HFFc6 (cell line): ENCODE measurements at regions not wholly inside any gene's neighbourhood (a gene's known extent, or its start where the extent isn't known, plus 50 kb on each side); places are given as distances from the start of the nearest gene placed in this dataset.

Source experiments
- DNase-seq: peaks from one replicate; pipeline ENCODE4 v3.0.0-alpha.2; 2018
- H3K27ac Mint-ChIP-seq: 2 replicates; pipeline ENCODE4 v1.8.0; 2020; ENCODE audit warnings: mild to moderate bottlenecking, mixed read lengths
- H3K27me3 Mint-ChIP-seq: 2 replicates; pipeline ENCODE4 v1.8.0; 2021; ENCODE audit warnings: mild to moderate bottlenecking, moderate library complexity, mixed read lengths; ENCODE audit not compliant: insufficient read depth
- H3K36me3 Mint-ChIP-seq: 2 replicates; pipeline ENCODE4 v1.8.0; 2021; ENCODE audit warnings: low read depth, mixed read lengths
- H3K4me1 Mint-ChIP-seq: 2 replicates; pipeline ENCODE4 v1.8.0; 2020; ENCODE audit warnings: low read depth, mixed read lengths
- H3K4me3 Mint-ChIP-seq: 2 replicates; pipeline ENCODE4 v1.8.0; 2020; ENCODE audit warnings: mild to moderate bottlenecking, moderate library complexity, mixed read lengths
- H3K9me3 Mint-ChIP-seq: 2 replicates; pipeline ENCODE4 v1.8.0; 2020; ENCODE audit warnings: mild to moderate bottlenecking, mixed read lengths
- TF ChIP-seq, protein P1 (sequence below): fragments of 200-600 bp; sonication (generic); IDR thresholded peaks from 2 replicates; pipeline ENCODE4 v1.5.0; 2021; ENCODE audit warnings: antibody characterized with exemption, mild to moderate bottlenecking

DNA sequence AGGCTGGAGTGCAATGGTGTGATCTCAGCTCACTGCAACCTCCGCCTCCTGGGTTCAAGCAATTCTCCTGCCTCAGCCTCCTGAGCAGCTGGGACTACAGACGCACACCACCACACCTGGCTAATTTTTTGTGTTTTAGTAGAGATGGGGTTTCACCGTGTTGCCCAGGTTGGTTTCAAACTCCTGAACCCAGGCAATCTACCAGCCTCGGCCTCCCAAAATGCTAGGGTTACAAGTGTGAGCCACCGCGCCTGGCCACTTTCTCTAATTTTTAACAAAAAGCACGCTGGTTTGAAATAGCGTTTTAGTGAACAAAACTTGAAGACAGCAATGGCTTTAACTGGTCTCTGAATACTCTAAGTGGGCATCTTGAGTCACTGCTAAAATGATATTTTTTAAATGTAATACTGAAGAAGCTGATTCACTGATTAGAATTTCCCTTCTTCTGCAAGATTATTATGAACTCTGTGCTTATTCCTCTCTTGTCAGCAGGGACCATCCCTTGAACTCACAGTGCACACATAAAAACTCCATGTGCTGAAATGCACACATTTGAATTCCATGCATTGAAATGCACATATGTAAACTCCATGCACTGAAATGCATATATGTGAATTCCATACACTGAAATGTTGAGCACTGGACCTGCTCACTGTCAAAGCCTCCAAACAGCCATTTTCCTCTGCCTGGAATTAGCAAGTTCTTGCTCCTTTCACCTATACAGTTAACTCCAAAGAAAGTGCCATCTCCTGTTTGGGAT is 1411.5 kb upstream of the ACVR2A start:
- Mint-ChIP-seq H3K4me1 (no peaks in the 10 kb centered on the region), H3K9me3 (peaks cover 13% of the 10 kb centered on the region; the same call in 1 of the 2 replicates), H3K4me3 (no peak overlapping the region)

DNA sequence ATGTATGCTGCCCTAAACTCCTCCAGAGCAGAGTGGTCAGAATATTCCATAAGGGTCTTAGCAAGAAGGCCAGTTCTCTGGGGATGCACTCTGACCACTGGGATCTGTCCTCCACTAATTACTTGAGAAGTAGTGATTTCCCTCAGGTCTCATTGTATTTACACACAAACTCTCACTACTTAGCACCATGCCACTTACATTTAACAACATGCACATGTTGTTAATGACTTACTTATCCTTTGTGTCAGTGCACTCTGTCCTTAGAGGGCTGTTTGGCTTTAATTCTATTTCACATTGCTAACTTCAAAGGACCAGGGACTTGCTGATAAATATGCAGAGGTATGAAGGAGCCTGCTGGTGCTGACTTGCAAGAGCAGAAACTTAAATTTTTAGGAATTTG is 1415.5 kb upstream of the ACVR2A start:
- H3K27me3 Mint-ChIP-seq = peaks cover 2% of the 10 kb centered on the region; the same call in 1 of the 2 replicates
- H3K36me3 Mint-ChIP-seq = no peaks in the 10 kb centered on the region
- H3K4me1 Mint-ChIP-seq = no peaks in the 10 kb centered on the region
- no peak overlapping the region for H3K4me3 Mint-ChIP-seq
- DNase-seq = no peak
- H3K9me3 Mint-ChIP-seq = peaks cover 5% of the 10 kb centered on the region; the same call in 1 of the 2 replicates
- H3K27ac Mint-ChIP-seq = no peak overlapping the region
- TF ChIP-seq, protein P1, sequence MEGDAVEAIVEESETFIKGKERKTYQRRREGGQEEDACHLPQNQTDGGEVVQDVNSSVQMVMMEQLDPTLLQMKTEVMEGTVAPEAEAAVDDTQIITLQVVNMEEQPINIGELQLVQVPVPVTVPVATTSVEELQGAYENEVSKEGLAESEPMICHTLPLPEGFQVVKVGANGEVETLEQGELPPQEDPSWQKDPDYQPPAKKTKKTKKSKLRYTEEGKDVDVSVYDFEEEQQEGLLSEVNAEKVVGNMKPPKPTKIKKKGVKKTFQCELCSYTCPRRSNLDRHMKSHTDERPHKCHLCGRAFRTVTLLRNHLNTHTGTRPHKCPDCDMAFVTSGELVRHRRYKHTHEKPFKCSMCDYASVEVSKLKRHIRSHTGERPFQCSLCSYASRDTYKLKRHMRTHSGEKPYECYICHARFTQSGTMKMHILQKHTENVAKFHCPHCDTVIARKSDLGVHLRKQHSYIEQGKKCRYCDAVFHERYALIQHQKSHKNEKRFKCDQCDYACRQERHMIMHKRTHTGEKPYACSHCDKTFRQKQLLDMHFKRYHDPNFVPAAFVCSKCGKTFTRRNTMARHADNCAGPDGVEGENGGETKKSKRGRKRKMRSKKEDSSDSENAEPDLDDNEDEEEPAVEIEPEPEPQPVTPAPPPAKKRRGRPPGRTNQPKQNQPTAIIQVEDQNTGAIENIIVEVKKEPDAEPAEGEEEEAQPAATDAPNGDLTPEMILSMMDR = no peak

More for the DNA sequence above, 1411.5 kb upstream of the ACVR2A start:
- no peak overlapping the region for H3K27ac Mint-ChIP-seq
- no peaks in the 10 kb centered on the region for H3K36me3 Mint-ChIP-seq
- TF ChIP-seq, protein P1 = no peak
- no peak for DNase-seq
- 0 out of 2 replicates have a peak, but pooled peaks cover 2% of the 10 kb centered on the region for H3K27me3 Mint-ChIP-seq

GRCh38 chr2:146417942-146418341 is 1426.9 kb upstream of the ACVR2A start:
- no peaks in the 10 kb centered on the region for H3K4me1 Mint-ChIP-seq
- no peak overlapping the region for H3K4me3 Mint-ChIP-seq
- DNase-seq = no peak
- H3K9me3 Mint-ChIP-seq = no peaks in the 10 kb centered on the region
- H3K27ac Mint-ChIP-seq = no peak overlapping the region
- H3K27me3 Mint-ChIP-seq = peaks cover 2% of the 10 kb centered on the region; the same call in 1 of the 2 replicates
- TF ChIP-seq, protein P1 = no peak
- no peaks in the 10 kb centered on the region for H3K36me3 Mint-ChIP-seq

DNA sequence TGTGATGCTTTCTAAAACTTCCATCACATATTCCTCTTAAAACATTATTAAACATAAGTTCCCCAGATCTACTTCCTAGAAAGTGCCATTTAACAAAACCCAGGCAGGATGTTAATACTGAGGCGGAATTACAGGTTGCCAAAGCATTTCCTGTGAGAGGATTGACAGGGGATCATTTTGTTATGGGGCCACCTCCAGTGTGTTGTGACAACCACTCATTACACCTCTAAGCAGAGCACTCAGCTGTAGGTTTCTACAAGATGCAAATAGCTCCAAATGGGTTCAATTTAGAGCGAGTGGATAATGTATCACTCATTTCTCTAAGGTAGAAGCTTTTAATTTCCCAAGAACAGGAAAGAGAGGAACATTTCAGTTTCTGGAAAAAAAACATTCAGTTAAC is 1429.5 kb upstream of the ACVR2A start:
- Mint-ChIP-seq H3K27ac (no peak overlapping the region), H3K36me3 (no peaks in the 10 kb centered on the region), H3K27me3 (peaks cover 2% of the 10 kb centered on the region; the same call in 1 of the 2 replicates), H3K9me3 (no peaks in the 10 kb centered on the region; the same call in 1 of the 2 replicates), H3K4me3 (no peak overlapping the region), H3K4me1 (no peaks in the 10 kb centered on the region)
- TF ChIP-seq, protein P1 = no peak
- no peak for DNase-seq

GRCh38 chr2:146414456-146414855 is 1430.4 kb upstream of the ACVR2A start:
- TF ChIP-seq, protein P1 = no peak
- no peaks in the 10 kb centered on the region; the same call in 1 of the 2 replicates for H3K9me3 Mint-ChIP-seq
- no peaks in the 10 kb centered on the region for H3K4me1 Mint-ChIP-seq
- no peaks in the 10 kb centered on the region for H3K36me3 Mint-ChIP-seq
- DNase-seq = no peak
- peaks cover 2% of the 10 kb centered on the region; the same call in 1 of the 2 replicates for H3K27me3 Mint-ChIP-seq
- no peak overlapping the region for H3K4me3 Mint-ChIP-seq
- no peak overlapping the region for H3K27ac Mint-ChIP-seq
